Endothelial cell of umbilical vein (primary cell): ENCODE measurements at regions not wholly inside any gene's neighbourhood (a gene's known extent, or its start where the extent isn't known, plus 50 kb on each side); places are given as distances from the start of the nearest gene placed in this dataset.

Source experiments
- BruUV-seq: library from RNA; stranded (reverse); fragments of 400-500 nt; replicated peaks from 2 replicates; lab custom pipeline; 2021; lab: Mats Ljungman, UMichigan
- CTCF ChIA-PET: fragments of 300-600, 350-600 bp; sonication (Branson Sonifier 250); formaldehyde crosslinking; loops from one replicate; lab custom pipeline; 2021; ENCODE audit warnings: antibody characterized with exemption, inconsistent platforms; lab: Charles Lee
- POLR2A ChIA-PET: fragments of 300-600, 350-600 bp; sonication (Branson Sonifier 250); formaldehyde crosslinking; loops from one replicate; lab custom pipeline; 2021; ENCODE audit warnings: antibody characterized with exemption, inconsistent platforms; lab: Charles Lee
- DNase-seq: peaks from one replicate; pipeline ENCODE4 v3.0.0-alpha.2; 2011; ENCODE audit warnings: low read depth, low spot score
- FAIRE-seq: peaks from 2 replicates; lab custom pipeline; 2011; peaks lifted over from hg19 to GRCh38; lab: Jason Lieb, UNC
- H2AFZ ChIP-seq: 2 replicates; pipeline ENCODE4 v1.6.0; 2012; ENCODE audit warnings: low read depth, low read length, control low read depth, inconsistent platforms
- H3K27ac ChIP-seq: 2 replicates; pipeline ENCODE4 v1.5.1; 2011; ENCODE audit warnings: low read depth, mild to moderate bottlenecking, control low read depth, low read length, moderate library complexity; ENCODE audit not compliant: insufficient read depth
- H3K27me3 ChIP-seq, 2 experiments: 2 replicates each; pipeline versions ENCODE4 v1.6.0 to v1.6.1; 2011; ENCODE audit warnings: low read length in 2 of 2, mixed read lengths in 1 of 2; ENCODE audit not compliant: control insufficient read depth in 2 of 2, insufficient read depth in 2 of 2
- H3K36me3 ChIP-seq, 2 experiments: 2 replicates in 1 of 2; 3 replicates in 1 of 2; pipeline ENCODE4 v1.5.1; 2011; ENCODE audit warnings: low read length in 2 of 2, mild to moderate bottlenecking in 1 of 2, moderate library complexity in 1 of 2; ENCODE audit not compliant: control insufficient read depth in 2 of 2, insufficient read depth in 2 of 2; ENCODE audit errors: extremely low read depth in 1 of 2
- H3K4me1 ChIP-seq: 3 replicates; pipeline ENCODE4 v1.5.1; 2011; ENCODE audit warnings: mild to moderate bottlenecking, low read length; ENCODE audit not compliant: control insufficient read depth, insufficient read depth; ENCODE audit errors: extremely low read depth
- H3K4me2 ChIP-seq: 2 replicates; pipeline ENCODE4 v1.6.1; 2011; ENCODE audit warnings: low read length, control low read depth, mixed read lengths; ENCODE audit not compliant: insufficient read depth
- H3K4me3 ChIP-seq, 3 experiments: fragments of 200-600 bp in 1 of 3; sonication (generic), shearing (Covaris generic) in 1 of 3; replicated peaks in 1 of 3; 2 replicates each; pipeline ENCODE4 v1.5.1; 2011 to 2016; ENCODE audit warnings: control low read depth in 3 of 3, low read length in 3 of 3, mild to moderate bottlenecking in 2 of 3, inconsistent platforms in 1 of 3, low read depth in 1 of 3, moderate library complexity in 1 of 3; ENCODE audit not compliant: insufficient read depth in 1 of 3
- H3K79me2 ChIP-seq: 2 replicates; pipeline ENCODE4 v1.6.0; 2012; ENCODE audit warnings: low read length, inconsistent platforms; ENCODE audit not compliant: control insufficient read depth, insufficient read depth
- H3K9ac ChIP-seq: replicated peaks from 2 replicates; pipeline ENCODE3; 2011; ENCODE audit warnings: low read length, control low read depth; ENCODE audit not compliant: insufficient read depth; ENCODE audit errors: extremely low read depth
- H3K9me1 ChIP-seq: replicated peaks from 3 replicates; pipeline ENCODE4 v1.6.0; 2011; ENCODE audit warnings: mild to moderate bottlenecking, low read length; ENCODE audit not compliant: control insufficient read depth, insufficient read depth; ENCODE audit errors: extremely low read depth
- H3K9me3 ChIP-seq: replicated peaks from 2 replicates; pipeline ENCODE4 v1.5.1; 2012; ENCODE audit warnings: low read length, inconsistent platforms; ENCODE audit not compliant: control insufficient read depth, insufficient read depth
- H4K20me1 ChIP-seq: replicated peaks from 2 replicates; pipeline ENCODE3; 2011; ENCODE audit warnings: mild to moderate bottlenecking, low read length; ENCODE audit not compliant: control insufficient read depth, insufficient read depth; ENCODE audit errors: extremely low read depth
- CTCF ChIP-seq, 2 donors: IDR thresholded peaks; 1 replicate in 1 of 2; 2 replicates in 1 of 2; pipeline ENCODE4 v1.5.1; 2011; ENCODE audit warnings: low read length in 2 of 2, mild to moderate bottlenecking in 2 of 2, moderate library complexity in 2 of 2, control low read depth in 1 of 2, inconsistent platforms in 1 of 2, low read depth in 1 of 2; ENCODE audit not compliant: insufficient read depth in 1 of 2; ENCODE audit errors: extremely low read depth in 1 of 2
- EZH2 ChIP-seq: IDR thresholded peaks from 2 replicates; pipeline ENCODE4 v1.6.1; 2012; ENCODE audit warnings: borderline replicate concordance, low read depth, mild to moderate bottlenecking, moderate library complexity, low read length, inconsistent platforms; ENCODE audit not compliant: severe bottlenecking
- FOS ChIP-seq: IDR thresholded peaks from 2 replicates; pipeline ENCODE4 v1.6.1; 2011; ENCODE audit warnings: mild to moderate bottlenecking, low read length, moderate library complexity, borderline replicate concordance; ENCODE audit not compliant: insufficient read depth
- GATA2 ChIP-seq: IDR thresholded peaks from 2 replicates; pipeline ENCODE4 v1.7.0; 2011; ENCODE audit warnings: low read depth, mild to moderate bottlenecking, moderate library complexity, mixed read lengths, low read length; ENCODE audit not compliant: insufficient read length, insufficient read depth
- JUN ChIP-seq: IDR thresholded peaks from 2 replicates; pipeline ENCODE4 v1.6.1; 2011; ENCODE audit warnings: borderline replicate concordance, low read depth; ENCODE audit not compliant: insufficient read length, insufficient read depth
- MAX ChIP-seq: IDR thresholded peaks from 2 replicates; pipeline ENCODE4 v1.6.1; 2011; ENCODE audit not compliant: insufficient read depth, insufficient read length
- POLR2A ChIP-seq: IDR thresholded peaks from 2 replicates; pipeline ENCODE4 v1.6.1; 2012; ENCODE audit warnings: low read depth, mild to moderate bottlenecking, control low read depth, low read length
- POLR2AphosphoS5 ChIP-seq: IDR thresholded peaks from 2 replicates; pipeline ENCODE4 v1.6.1; 2012; ENCODE audit warnings: low read depth, mild to moderate bottlenecking, control low read depth, low read length, moderate library complexity; ENCODE audit not compliant: insufficient read depth
- dilution Hi-C: fragments of 300-500 bp; cut with MboI; formaldehyde crosslinking; loops from one replicate; pipeline ENCODE4 v1.15.0; 2019; ENCODE audit warnings: low sequenced_read_pairs; ENCODE audit not compliant: extremely low pct_ligation_motif_present
- intact Hi-C: fragments of 100-400 bp; cut with micrococcal nuclease; formaldehyde crosslinking; loops from one replicate; pipeline ENCODE4 v1.10.0; 2022

GRCh38 chr14:39665075-39665475 is 232.8 kb upstream of the FBXO33 start:
- dilution Hi-C loops: no loop called here
- POLR2A ChIA-PET: no interaction called here
- no TSS peak for BruUV-seq

More at GRCh38 chr14:39665075-39665475, 232.8 kb upstream of the FBXO33 start:
- H4K20me1 ChIP-seq: no peaks in the 10 kb centered on the region
- no peaks in the 10 kb centered on the region for H3K4me1 ChIP-seq
- no peaks in the 10 kb centered on the region for H3K9me3 ChIP-seq
- H2AFZ ChIP-seq: no peak overlapping the region
- no peaks in the 10 kb centered on the region for H3K27me3 ChIP-seq
- CTCF ChIA-PET: no interaction called here
- no peaks in the 10 kb centered on the region for H3K36me3 ChIP-seq
- H3K79me2 ChIP-seq: no peaks in the 10 kb centered on the region
- no peak overlapping the region for H3K27ac ChIP-seq
- H3K4me2 ChIP-seq: no peak overlapping the region
- H3K9ac ChIP-seq: no peak overlapping the region
- no peak overlapping the region for H3K4me3 ChIP-seq
- DNase-seq: no peak
- H3K9me1 ChIP-seq: no peaks in the 10 kb centered on the region
- TF ChIP-seq POLR2A (no peak), EZH2 (no peak), MAX (no peak), FOS (no peak), CTCF (IDR thresholded peaks at IDR 0.05; ENCODE audit: extremely low read depth in 1 of 2, insufficient read depth in 1 of 2, low read depth in 1 of 2, low read length in 2 of 2) (no peak), POLR2AphosphoS5 (no peak), JUN (no peak), GATA2 (no peak)
- no peak for FAIRE-seq
- intact Hi-C loops: no loop called here
